Activated T-helper 2 cell treated with anti-CD3 and anti-CD28 coated beads, Interferon-gamma antibody, Interleukin-2, Interleukin-4, amounts not matched to agents 10 μg/mL and 5 μg/mL and 100 μg/mL, durations not matched to agents 14 hours and 24 hours and 36 hours (primary cell): ENCODE measurements at regions not wholly inside any gene's neighbourhood (a gene's known extent, or its start where the extent isn't known, plus 50 kb on each side); places are given as distances from the start of the nearest gene placed in this dataset.

Source experiments
- DNase-seq: peaks from one replicate; pipeline ENCODE4 v3.0.0; 2021; ENCODE audit warnings: low spot score
- H3K27ac Mint-ChIP-seq: one replicate; pipeline ENCODE4 v1.8.0; 2021; ENCODE audit warnings: mixed read lengths
- H3K27me3 Mint-ChIP-seq: one replicate; pipeline ENCODE4 v1.8.0; 2021; ENCODE audit warnings: low read depth, mixed read lengths
- H3K36me3 Mint-ChIP-seq: one replicate; pipeline ENCODE4 v1.8.0; 2021; ENCODE audit warnings: low read depth, mixed read lengths
- H3K4me1 Mint-ChIP-seq: one replicate; pipeline ENCODE4 v1.8.0; 2021; ENCODE audit warnings: low read depth, mixed read lengths
- H3K4me3 Mint-ChIP-seq: one replicate; pipeline ENCODE4 v1.8.0; 2021; ENCODE audit warnings: low read depth, mild to moderate bottlenecking, moderate library complexity, mixed read lengths
- H3K9me3 Mint-ChIP-seq: one replicate; pipeline ENCODE4 v1.8.0; 2021; ENCODE audit warnings: mixed read lengths
- intact Hi-C: fragments of 100-400 bp; cut with micrococcal nuclease; formaldehyde crosslinking; loops from one replicate; pipeline ENCODE4 v1.15.1; 2023

DNA sequence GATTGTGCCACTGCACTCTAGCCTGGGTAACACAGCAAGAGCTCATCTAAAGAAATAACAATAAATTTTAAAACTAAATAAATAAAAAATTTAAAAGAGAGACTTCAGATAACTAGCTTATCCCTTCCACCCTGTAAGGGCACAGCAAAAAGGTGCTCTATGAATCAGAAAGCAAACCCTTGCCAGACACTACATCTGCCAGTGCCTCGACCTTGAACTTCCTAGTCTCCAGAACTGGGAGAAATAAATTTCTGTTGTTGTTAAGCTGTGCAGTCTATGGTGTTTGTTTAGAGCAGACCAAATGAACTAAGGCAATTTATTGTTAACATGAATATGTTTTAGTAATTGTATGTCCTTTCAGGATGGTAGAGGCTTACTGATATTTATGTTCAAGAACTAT lies 174.9 kb upstream of the TRIM24 start:
- Mint-ChIP-seq H3K27ac (no peak overlapping the region), H3K36me3 (no peaks in the 10 kb centered on the region), H3K27me3 (no peaks in the 10 kb centered on the region), H3K9me3 (no peaks in the 10 kb centered on the region), H3K4me3 (no peak overlapping the region), H3K4me1 (no peaks in the 10 kb centered on the region)
- no peak for DNase-seq
- intact Hi-C loops = no loop called here

DNA sequence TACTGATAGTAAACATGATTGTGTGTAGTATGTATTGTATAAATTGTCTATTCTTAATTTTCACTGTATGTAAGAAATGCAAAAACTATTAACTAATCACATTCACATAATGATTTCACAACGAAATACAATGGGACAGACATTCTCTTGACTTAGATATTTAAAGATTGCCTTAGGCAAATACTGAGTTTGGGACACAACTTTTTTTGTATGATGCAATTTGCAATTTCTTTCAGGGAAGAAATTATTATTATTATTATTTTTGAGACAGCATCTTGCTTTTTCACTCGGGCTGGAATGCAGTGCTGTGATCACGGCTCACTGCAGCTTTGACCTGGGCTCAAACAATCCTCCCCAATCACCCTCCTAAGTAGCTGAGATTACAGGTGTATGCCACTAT lies 173.2 kb upstream of the TRIM24 start:
- H3K4me3 Mint-ChIP-seq = no peak overlapping the region
- no peak for DNase-seq
- intact Hi-C loops = no loop called here
- H3K9me3 Mint-ChIP-seq = no peaks in the 10 kb centered on the region
- no peak overlapping the region for H3K27ac Mint-ChIP-seq
- H3K27me3 Mint-ChIP-seq = no peaks in the 10 kb centered on the region
- H3K36me3 Mint-ChIP-seq = no peaks in the 10 kb centered on the region
- no peaks in the 10 kb centered on the region for H3K4me1 Mint-ChIP-seq

DNA sequence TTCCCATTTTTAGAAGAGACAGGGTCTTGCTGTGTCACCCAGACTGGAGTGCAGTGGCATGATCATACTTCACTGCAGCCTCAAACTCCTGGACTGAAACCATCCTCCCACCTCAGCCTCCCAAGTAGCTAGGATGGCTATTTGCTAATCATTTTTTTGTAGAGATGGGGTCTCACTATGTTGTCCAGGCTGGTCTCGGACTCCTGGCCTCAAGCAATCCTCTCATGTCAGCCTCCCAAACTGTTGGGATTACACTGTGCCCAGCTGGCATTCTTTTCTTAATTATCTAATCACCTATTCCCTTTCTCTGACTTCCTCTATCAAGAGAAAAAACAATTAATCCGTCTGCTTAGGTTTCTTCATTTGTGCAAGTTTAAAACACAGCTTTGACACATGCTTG lies 172.5 kb upstream of the TRIM24 start:
- Mint-ChIP-seq H3K9me3 (no peaks in the 10 kb centered on the region), H3K4me1 (no peaks in the 10 kb centered on the region), H3K36me3 (no peaks in the 10 kb centered on the region), H3K27me3 (no peaks in the 10 kb centered on the region), H3K27ac (no peak overlapping the region), H3K4me3 (no peak overlapping the region)
- DNase-seq = no peak
- intact Hi-C loops = no loop called here

DNA sequence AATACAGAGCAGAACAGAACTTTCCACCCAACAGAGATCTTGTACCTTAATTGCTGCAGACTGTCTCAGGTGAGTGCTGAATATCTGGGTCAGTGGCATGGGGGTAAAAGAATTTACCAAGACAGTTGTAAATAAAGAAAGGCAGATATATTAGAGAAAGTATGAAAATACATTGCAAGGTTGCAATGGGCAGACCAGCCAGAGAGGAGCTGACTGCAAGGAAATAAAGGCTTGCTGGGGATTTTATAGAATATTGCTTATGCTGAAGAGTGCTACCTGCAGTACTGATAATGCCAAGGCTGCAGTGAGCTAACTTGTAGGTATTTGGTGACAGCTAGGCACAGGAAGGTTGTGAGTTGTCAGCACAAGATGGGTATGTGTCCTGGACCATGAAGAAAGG lies 171.0 kb upstream of the TRIM24 start:
- no peaks in the 10 kb centered on the region for H3K9me3 Mint-ChIP-seq
- H3K27ac Mint-ChIP-seq = no peak overlapping the region
- no peaks in the 10 kb centered on the region for H3K27me3 Mint-ChIP-seq
- DNase-seq = no peak
- H3K4me3 Mint-ChIP-seq = no peak overlapping the region
- H3K36me3 Mint-ChIP-seq = no peaks in the 10 kb centered on the region
- H3K4me1 Mint-ChIP-seq = no peaks in the 10 kb centered on the region
- intact Hi-C loops = no loop called here

DNA sequence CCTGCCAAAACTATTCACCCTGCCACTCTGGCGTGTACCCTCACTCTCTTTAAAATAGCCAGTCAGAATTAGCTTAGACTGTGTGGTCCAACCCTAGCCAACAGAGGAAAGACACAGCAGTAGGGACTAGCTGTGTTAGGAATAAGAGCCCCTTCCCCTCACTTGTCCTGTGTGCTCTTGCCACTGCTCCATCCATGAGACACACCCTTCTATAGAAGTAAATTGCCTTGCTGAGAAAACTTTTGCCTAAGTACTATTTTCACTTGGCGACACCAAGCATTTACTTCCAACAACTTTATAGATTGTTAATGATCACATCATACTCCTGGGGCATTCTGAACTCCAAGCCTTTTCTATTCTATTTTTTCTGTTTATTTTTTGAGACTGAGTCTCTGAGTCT lies 170.2 kb upstream of the TRIM24 start:
- H3K4me3 Mint-ChIP-seq = no peak overlapping the region
- H3K27me3 Mint-ChIP-seq = no peaks in the 10 kb centered on the region
- H3K27ac Mint-ChIP-seq = no peak overlapping the region
- no peaks in the 10 kb centered on the region for H3K9me3 Mint-ChIP-seq
- intact Hi-C loops = no loop called here
- H3K36me3 Mint-ChIP-seq = no peaks in the 10 kb centered on the region
- no peak for DNase-seq
- H3K4me1 Mint-ChIP-seq = no peaks in the 10 kb centered on the region

DNA sequence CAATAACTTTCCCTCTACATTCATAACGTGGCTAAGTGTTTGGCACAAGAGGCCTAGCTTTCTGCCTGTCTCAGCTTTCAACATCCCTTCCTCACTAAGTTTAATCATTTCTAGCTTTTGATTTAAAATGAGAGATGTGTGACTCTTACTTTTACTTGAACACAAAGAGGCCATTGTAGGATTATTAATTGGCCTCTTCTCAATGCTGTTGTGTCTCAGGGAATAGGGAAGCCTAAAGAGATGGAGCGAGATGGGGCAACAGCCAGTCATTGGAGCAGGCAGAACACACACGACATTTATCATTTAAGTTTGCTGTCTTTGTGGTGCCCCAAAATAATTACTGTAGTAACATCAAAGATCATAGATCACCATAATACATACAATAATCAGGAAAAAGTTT lies 167.1 kb upstream of the TRIM24 start:
- Mint-ChIP-seq H3K9me3 (no peaks in the 10 kb centered on the region), H3K27ac (no peak overlapping the region), H3K4me3 (no peak overlapping the region), H3K4me1 (no peaks in the 10 kb centered on the region), H3K27me3 (no peaks in the 10 kb centered on the region), H3K36me3 (no peaks in the 10 kb centered on the region)
- DNase-seq = no peak
- intact Hi-C loops = no loop called here

DNA sequence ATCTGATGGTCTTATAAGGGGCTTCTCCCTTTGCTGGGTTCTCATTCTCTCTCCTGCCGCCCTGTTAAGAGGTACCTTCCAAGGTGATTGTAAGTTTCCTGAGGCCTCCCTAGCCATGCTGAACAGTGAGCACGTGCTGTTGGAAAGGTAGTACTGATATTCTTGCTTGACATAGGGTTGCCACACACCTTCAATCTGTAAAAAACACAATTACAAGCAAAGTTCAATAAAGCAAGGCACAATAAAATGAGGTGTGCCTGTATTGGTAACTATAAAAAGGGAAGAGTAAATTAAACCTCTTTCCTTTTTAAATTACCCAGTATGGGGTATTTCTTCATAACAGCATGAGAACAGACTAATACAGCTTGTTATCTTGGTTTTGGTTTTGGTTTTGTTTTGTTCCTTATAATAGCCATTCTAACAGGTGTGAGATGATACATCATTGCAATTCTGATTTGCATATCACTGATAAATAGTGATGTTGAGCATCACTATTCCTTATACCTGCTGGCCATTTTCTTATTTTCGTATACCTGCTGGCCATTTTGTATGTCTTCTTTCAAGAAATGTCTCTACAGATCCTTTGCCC lies 164.9 kb upstream of the TRIM24 start:
- DNase-seq = no peak
- no peaks in the 10 kb centered on the region for H3K4me1 Mint-ChIP-seq
- intact Hi-C loops = no loop called here
- H3K9me3 Mint-ChIP-seq = no peaks in the 10 kb centered on the region
- no peaks in the 10 kb centered on the region for H3K27me3 Mint-ChIP-seq
- H3K36me3 Mint-ChIP-seq = no peaks in the 10 kb centered on the region
- no peak overlapping the region for H3K27ac Mint-ChIP-seq
- H3K4me3 Mint-ChIP-seq = no peak overlapping the region

DNA sequence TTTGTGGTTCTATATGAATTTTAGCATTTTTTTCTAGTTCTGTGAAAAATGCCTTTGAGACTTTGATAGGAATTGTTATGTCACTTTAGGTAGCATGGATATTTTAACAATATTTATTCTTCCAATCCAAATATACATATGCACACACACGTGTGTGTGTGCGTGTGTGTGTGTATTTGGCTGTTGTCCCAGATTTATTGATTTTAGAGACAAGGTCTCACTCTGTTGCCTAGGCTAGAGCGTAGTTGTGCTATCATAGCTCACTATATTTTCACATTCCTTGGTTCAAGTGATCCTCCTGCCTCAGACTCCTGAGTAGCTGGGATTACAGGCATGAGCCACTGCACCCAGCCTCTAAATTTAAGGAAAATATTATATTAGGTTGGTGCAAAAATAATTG lies 162.5 kb upstream of the TRIM24 start:
- H3K27me3 Mint-ChIP-seq = no peaks in the 10 kb centered on the region
- no peak overlapping the region for H3K27ac Mint-ChIP-seq
- H3K36me3 Mint-ChIP-seq = no peaks in the 10 kb centered on the region
- no peak for DNase-seq
- H3K9me3 Mint-ChIP-seq = no peaks in the 10 kb centered on the region
- H3K4me3 Mint-ChIP-seq = no peak overlapping the region
- intact Hi-C loops = no loop called here
- no peaks in the 10 kb centered on the region for H3K4me1 Mint-ChIP-seq

DNA sequence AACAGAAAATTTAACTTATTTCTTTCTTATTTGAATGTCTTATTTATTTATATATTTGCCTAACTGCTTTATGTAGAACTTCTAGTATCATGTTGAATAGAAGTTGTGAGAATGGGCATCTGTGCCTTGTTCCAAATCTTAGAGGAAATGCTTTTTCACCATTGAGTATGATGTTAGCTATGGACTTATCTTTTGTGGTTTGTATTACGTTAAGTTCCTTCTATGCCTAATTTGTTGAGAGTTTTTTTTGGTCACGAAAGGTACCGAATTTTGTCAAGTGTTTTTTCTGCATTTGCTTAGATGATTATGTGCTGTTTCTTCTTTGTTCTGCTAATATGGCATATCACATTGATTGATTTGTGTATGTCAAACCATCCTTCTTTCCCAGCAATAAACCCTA lies 161.0 kb upstream of the TRIM24 start:
- Mint-ChIP-seq H3K27me3 (no peaks in the 10 kb centered on the region), H3K4me3 (no peak overlapping the region), H3K27ac (no peak overlapping the region), H3K36me3 (no peaks in the 10 kb centered on the region), H3K4me1 (no peaks in the 10 kb centered on the region), H3K9me3 (no peaks in the 10 kb centered on the region)
- no peak for DNase-seq
- intact Hi-C loops = no loop called here

DNA sequence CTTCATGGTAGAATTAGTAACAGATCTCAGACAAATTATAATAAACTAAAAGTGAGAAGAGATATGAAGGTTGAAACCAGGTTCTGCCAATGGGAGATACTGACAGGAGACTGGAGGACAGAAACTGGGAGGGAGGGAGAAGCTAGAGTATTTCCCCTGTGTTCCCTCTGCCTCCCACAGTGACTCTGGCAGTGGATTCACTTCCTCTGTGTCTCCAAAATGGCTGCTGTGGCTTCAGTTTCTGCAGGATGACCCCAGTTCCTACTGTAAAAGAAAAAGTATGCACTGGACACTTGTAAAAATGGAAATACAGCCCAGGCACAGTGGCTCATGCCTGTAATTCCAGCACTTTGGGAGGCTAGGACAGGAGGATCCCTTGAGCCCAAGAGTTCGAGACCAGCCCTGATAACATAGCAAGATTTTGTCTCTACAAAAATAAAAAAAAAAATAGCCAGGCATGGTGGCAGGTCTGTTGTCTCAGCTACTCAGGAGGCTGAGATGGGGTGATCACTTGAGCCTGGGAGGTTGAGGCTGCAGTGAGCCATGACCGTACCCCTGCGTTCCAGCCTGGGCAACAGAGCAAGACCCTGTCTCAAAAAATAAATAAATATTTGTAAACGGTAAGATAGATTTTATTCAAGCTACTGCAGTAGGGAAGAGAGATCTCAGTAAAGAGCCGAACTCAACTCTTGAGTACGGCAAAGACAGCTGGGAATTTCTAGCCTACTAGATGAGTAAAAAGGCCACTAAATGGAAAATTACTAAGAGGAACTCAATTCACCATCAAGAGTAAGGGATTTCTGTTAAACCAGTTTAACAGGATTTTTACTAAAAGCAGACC lies 156.6 kb upstream of the TRIM24 start:
- no peak overlapping the region for H3K27ac Mint-ChIP-seq
- H3K36me3 Mint-ChIP-seq = no peaks in the 10 kb centered on the region
- no peaks in the 10 kb centered on the region for H3K9me3 Mint-ChIP-seq
- intact Hi-C loops = no loop called here
- no peak for DNase-seq
- H3K4me3 Mint-ChIP-seq = no peak overlapping the region
- no peaks in the 10 kb centered on the region for H3K27me3 Mint-ChIP-seq
- no peaks in the 10 kb centered on the region for H3K4me1 Mint-ChIP-seq

DNA sequence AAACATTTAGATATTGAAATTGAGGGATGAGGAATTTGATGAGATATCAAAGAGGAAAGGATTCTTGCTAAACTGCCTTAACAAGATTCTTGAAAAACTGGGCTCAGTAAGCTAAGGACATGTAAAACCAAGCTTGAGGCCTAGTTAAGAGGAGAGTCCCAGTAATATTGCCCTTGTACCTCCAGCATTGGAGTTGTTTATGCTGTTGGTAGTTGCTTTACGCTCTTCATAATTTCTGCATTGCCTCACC lies 156.1 kb upstream of the TRIM24 start:
- Mint-ChIP-seq H3K4me1 (no peaks in the 10 kb centered on the region), H3K27ac (no peak overlapping the region), H3K36me3 (no peaks in the 10 kb centered on the region), H3K27me3 (no peaks in the 10 kb centered on the region), H3K4me3 (no peak overlapping the region), H3K9me3 (no peaks in the 10 kb centered on the region)
- intact Hi-C loops = no loop called here
- DNase-seq = no peak

DNA sequence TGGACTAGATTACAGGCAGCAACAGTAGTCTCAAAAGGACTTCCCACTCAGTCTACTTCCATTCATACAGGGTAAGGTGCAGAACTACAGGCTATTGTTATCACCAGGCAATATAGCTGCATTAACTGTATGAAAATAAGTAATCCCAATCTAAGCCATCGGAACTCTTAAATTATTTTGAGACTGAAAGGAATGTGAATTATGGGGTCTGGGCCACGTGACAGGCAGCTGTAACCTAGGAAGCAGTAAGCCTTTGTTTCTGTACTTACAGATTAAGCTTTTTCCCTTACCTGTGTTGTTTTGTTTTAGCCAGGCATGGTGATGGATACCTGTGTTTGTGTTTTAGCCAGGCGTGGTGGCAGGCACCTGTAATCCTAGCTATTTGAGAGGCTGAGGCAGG lies 152.4 kb upstream of the TRIM24 start:
- intact Hi-C loops = no loop called here
- no peak overlapping the region for H3K27ac Mint-ChIP-seq

DNA sequence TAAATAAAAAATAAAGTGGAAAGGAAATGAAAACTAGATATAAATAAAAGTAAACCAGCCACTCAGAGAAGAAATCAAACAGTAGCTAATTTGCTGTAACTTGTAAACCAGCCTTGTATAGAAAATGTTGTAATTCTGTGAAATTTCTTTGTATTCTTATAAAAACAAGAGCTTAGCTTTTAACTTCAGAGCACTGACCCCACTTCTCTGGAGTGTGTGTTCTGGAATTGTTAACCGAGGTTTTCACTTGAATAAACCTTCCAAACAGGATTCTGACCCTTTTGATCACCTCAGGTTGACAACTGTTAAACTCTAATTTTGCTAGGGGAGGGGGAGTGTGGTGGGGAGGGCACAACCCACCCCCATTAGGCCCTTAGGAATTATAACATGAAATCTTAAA lies 151.9 kb upstream of the TRIM24 start:
- Mint-ChIP-seq H3K36me3 (no peaks in the 10 kb centered on the region), H3K4me3 (no peak overlapping the region), H3K9me3 (no peaks in the 10 kb centered on the region), H3K4me1 (no peaks in the 10 kb centered on the region), H3K27me3 (no peaks in the 10 kb centered on the region), H3K27ac (no peak overlapping the region)
- intact Hi-C loops = no loop called here
- no peak for DNase-seq

More for the DNA sequence above, 152.4 kb upstream of the TRIM24 start:
- Mint-ChIP-seq H3K9me3 (no peaks in the 10 kb centered on the region), H3K27me3 (no peaks in the 10 kb centered on the region), H3K4me1 (no peaks in the 10 kb centered on the region), H3K4me3 (no peak overlapping the region), H3K36me3 (no peaks in the 10 kb centered on the region)
- no peak for DNase-seq

DNA sequence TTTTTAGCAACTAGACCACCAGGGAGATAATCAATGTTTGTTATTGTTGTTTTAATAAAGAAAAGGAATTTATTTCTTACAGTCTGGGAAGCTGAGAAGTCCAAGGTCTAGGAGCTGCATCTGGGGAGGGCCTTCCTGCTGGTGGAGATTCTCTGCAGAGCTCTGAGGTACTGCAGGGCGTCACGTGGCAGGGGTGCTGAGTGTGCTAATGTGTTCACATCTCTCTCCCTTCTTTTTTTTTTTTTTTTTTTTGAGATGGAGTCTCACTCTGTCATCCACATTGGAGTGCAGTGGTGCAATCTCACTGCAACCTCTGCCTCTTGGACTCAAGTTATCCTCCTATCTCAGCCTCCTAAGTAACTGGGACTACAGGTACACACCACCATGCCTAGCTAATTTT lies 150.9 kb upstream of the TRIM24 start:
- Mint-ChIP-seq H3K4me3 (no peak overlapping the region), H3K27ac (no peak overlapping the region), H3K27me3 (no peaks in the 10 kb centered on the region), H3K4me1 (peaks cover 4% of the 10 kb centered on the region), H3K9me3 (peaks cover 3% of the 10 kb centered on the region), H3K36me3 (no peaks in the 10 kb centered on the region)
- intact Hi-C loops = no loop called here
- no peak for DNase-seq
